Spleen (tissue), 7 donors: ENCODE measurements at regions not wholly inside any gene's neighbourhood (a gene's known extent, or its start where the extent isn't known, plus 50 kb on each side); places are given as distances from the start of the nearest gene placed in this dataset.

Experiments used
- CTCF ChIP-seq, 11 experiments: fragments of 200-600 bp in 7 of 11; fragments of 450-650 bp in 4 of 11; sonication (generic) in 4 of 11; IDR thresholded peaks in 8 of 11; conservative IDR thresholded peaks in 3 of 11; 1 replicate in 7 of 11; 2 replicates in 4 of 11; pipeline versions ENCODE4 v1.4.0 to v1.8.0; 2016 to 2021; ENCODE audit warnings: antibody characterized with exemption in 11 of 11, inconsistent platforms in 4 of 11, mild to moderate bottlenecking in 1 of 11
- POLR2A ChIP-seq, 3 donors: fragments of 450-650 bp; IDR thresholded peaks; one replicate each; pipeline ENCODE4 v1.5.1; 2017; ENCODE audit warnings: antibody characterized with exemption in 3 of 3, mild to moderate bottlenecking in 1 of 3
- POLR2AphosphoS5 ChIP-seq, 3 donors: sonication (generic); formaldehyde crosslinking; IDR thresholded peaks; one replicate each; pipeline ENCODE4 v1.5.1; 2017; ENCODE audit warnings: antibody characterized with exemption in 3 of 3
- donor health status: DM: no; HTN: no; CAD: no; lungs with moderate emphysema.
- donor health status: DM: no; HTN: no; CAD: no.
- donor health status: DM: no; HTN: no; CAD: no.

- TF ChIP-seq CTCF (IDR thresholded peaks at IDR 0.05 in 8 of 11, conservative IDR thresholded peaks at IDR 0.05 in 3 of 11) (no peak), POLR2A (IDR thresholded peaks at IDR 0.05) (no peak), POLR2AphosphoS5 (IDR thresholded peaks at IDR 0.05) (no peak)
These were observed 396.7 kb downstream of the THBS2 start for GRCh38 chr6:168856914-168857313.
